ENCODE measurements at regions not wholly inside any gene's neighbourhood (a gene's known extent, or its start where the extent isn't known, plus 50 kb on each side); places are given as distances from the start of the nearest gene placed in this dataset.

GRCh38 chr7:41303709-41304108, 399.2 kb downstream of the INHBA start:
- no peak for TF ChIP-seq CTCF (IDR thresholded peaks at IDR 0.05; ENCODE audit: borderline replicate concordance, control extremely low read depth, extremely low read depth, insufficient read depth, missing control alignments)
- in situ Hi-C loops (cut with MboI; ENCODE audit: low sequenced_read_pairs, unreplicated experiment) = no loop called here
- no peak for DNase-seq (ENCODE audit: low spot score)

GRCh38 chr7:41298409-41298808, 404.5 kb downstream of the INHBA start:
- DNase-seq (ENCODE audit: low spot score) = no peak
- TF ChIP-seq CTCF (IDR thresholded peaks at IDR 0.05; ENCODE audit: borderline replicate concordance, control extremely low read depth, extremely low read depth, insufficient read depth, missing control alignments) = no peak
- in situ Hi-C loops (cut with MboI; ENCODE audit: low sequenced_read_pairs, unreplicated experiment) = no loop called here

- DNase-seq (ENCODE audit: low spot score) = no peak
- no peak for TF ChIP-seq CTCF (IDR thresholded peaks at IDR 0.05; ENCODE audit: borderline replicate concordance, control extremely low read depth, extremely low read depth, insufficient read depth, missing control alignments)
Measured at GRCh38 chr7:41297166-41297565, 405.7 kb downstream of the INHBA start.

GRCh38 chr7:41295455-41295815, 407.5 kb downstream of the INHBA start:
- in situ Hi-C loops (cut with MboI; ENCODE audit: low sequenced_read_pairs, unreplicated experiment) = no loop called here
- TF ChIP-seq CTCF (IDR thresholded peaks at IDR 0.05; ENCODE audit: borderline replicate concordance, control extremely low read depth, extremely low read depth, insufficient read depth, missing control alignments) = no peak
- no peak for DNase-seq (ENCODE audit: low spot score)

More at GRCh38 chr7:41297166-41297565, 405.7 kb downstream of the INHBA start:
- in situ Hi-C loops (cut with MboI; ENCODE audit: low sequenced_read_pairs, unreplicated experiment) = no loop called here

- in situ Hi-C loops (cut with MboI; ENCODE audit: low sequenced_read_pairs, unreplicated experiment) = no loop called here
- DNase-seq (ENCODE audit: low spot score) = no peak
- TF ChIP-seq CTCF (IDR thresholded peaks at IDR 0.05; ENCODE audit: borderline replicate concordance, control extremely low read depth, extremely low read depth, insufficient read depth, missing control alignments) = no peak
Measured at GRCh38 chr7:41294556-41295454, 408.1 kb downstream of the INHBA start.

GRCh38 chr7:41292487-41292886, 410.4 kb downstream of the INHBA start:
- no peak for TF ChIP-seq CTCF (IDR thresholded peaks at IDR 0.05; ENCODE audit: borderline replicate concordance, control extremely low read depth, extremely low read depth, insufficient read depth, missing control alignments)
- in situ Hi-C loops (cut with MboI; ENCODE audit: low sequenced_read_pairs, unreplicated experiment) = no loop called here
- DNase-seq (ENCODE audit: low spot score) = no peak

Data from GM13976 (cell line).